ENCODE measurements at regions not wholly inside any gene's neighbourhood (a gene's known extent, or its start where the extent isn't known, plus 50 kb on each side); places are given as distances from the start of the nearest gene placed in this dataset.

DNA sequence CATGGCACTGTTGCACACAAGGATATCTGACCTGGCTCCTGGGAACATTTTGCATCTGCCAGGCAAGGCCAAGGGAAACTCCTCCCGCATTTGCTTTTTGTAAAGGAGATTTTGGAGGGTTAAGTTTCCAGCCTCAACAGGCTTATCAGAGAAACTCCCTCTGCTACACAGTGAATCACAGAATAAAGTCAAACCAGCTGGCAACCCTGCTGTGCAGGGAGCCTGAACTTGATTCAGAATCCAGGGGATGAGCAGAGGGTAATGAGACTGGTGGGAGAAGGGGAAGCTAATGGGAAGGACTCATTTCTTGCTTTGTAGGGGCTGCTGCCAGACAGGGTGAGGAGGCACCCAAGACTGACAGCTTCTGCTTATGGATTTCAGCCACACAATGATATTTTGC is 185.3 kb upstream of the ISX start:
- CTCF ChIA-PET = interaction anchor here (0.9 kb wide), 1 partner anchor 9 kb away, joined by 3 read pairs; no protein-coding TSS in a partner anchor
- TF ChIP-seq, protein P1, sequence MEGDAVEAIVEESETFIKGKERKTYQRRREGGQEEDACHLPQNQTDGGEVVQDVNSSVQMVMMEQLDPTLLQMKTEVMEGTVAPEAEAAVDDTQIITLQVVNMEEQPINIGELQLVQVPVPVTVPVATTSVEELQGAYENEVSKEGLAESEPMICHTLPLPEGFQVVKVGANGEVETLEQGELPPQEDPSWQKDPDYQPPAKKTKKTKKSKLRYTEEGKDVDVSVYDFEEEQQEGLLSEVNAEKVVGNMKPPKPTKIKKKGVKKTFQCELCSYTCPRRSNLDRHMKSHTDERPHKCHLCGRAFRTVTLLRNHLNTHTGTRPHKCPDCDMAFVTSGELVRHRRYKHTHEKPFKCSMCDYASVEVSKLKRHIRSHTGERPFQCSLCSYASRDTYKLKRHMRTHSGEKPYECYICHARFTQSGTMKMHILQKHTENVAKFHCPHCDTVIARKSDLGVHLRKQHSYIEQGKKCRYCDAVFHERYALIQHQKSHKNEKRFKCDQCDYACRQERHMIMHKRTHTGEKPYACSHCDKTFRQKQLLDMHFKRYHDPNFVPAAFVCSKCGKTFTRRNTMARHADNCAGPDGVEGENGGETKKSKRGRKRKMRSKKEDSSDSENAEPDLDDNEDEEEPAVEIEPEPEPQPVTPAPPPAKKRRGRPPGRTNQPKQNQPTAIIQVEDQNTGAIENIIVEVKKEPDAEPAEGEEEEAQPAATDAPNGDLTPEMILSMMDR (IDR thresholded peaks at IDR 0.05; ENCODE audit: insufficient read depth, low read depth, low read length) = no peak
- no peak overlapping the region for H3K4me3 ChIP-seq (ENCODE audit: low read depth, low read length)
- no peaks in the 10 kb centered on the region for H3K27me3 ChIP-seq (ENCODE audit: control insufficient read depth, insufficient read depth, low read length)
- DNase-seq (ENCODE audit: low read depth) = no peak
- POLR2A ChIA-PET = no interaction called here
- H3K36me3 ChIP-seq (ENCODE audit: control insufficient read depth, insufficient read depth, low read length) = no peaks in the 10 kb centered on the region

DNA sequence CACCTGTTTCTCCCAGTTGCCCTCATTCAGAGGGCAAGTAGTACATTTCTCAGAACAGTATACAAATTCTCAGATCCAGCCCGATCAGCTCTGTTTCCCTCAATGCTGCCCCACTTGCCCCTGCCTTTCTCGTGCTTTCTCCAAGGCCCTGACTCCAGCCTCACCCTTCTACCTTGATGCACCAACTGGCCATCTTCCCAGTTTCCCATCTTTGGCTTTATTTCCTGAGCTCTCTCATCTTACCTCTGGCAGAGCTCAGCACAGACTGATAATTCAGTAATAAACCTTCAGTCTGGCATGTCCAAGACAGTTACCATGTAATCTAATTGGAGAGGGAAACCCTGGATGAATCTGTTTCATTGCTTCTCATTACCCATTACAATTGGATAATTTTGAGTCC is 184.5 kb upstream of the ISX start:
- Histone ChIP-seq H3K4me3 (ENCODE audit: low read depth, low read length) (no peak overlapping the region), H3K27me3 (ENCODE audit: control insufficient read depth, insufficient read depth, low read length) (no peaks in the 10 kb centered on the region), H3K36me3 (ENCODE audit: control insufficient read depth, insufficient read depth, low read length) (no peaks in the 10 kb centered on the region)
- ChIA-PET CTCF (no interaction called here), POLR2A (no interaction called here)
- DNase-seq (ENCODE audit: low read depth) = no peak
- TF ChIP-seq, protein P1 (IDR thresholded peaks at IDR 0.05; ENCODE audit: insufficient read depth, low read depth, low read length) = no peak

DNA sequence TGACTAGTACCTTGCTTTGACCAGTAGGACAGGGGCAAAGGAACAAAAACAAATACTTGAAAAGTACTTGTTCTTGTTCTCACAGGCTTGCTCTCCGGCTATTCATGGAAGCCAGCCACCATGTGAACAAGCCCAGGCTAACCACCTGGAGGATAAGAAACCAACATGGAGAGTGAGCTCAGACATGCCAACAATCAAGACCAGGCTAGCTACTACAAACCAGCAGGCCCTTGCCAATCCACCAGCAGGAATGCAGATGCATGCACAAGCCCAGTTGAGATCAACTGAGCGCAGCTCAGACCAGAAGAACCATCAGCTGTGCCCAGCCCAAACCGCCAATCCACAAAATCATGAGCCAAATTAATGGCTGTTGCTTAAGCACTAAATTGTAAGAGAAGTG is 180.1 kb upstream of the ISX start:
- Histone ChIP-seq H3K36me3 (ENCODE audit: control insufficient read depth, insufficient read depth, low read length) (no peaks in the 10 kb centered on the region), H3K27me3 (ENCODE audit: control insufficient read depth, insufficient read depth, low read length) (no peaks in the 10 kb centered on the region), H3K4me3 (ENCODE audit: low read depth, low read length) (no peak overlapping the region)
- DNase-seq (ENCODE audit: low read depth) = no peak
- TF ChIP-seq, protein P1 (IDR thresholded peaks at IDR 0.05; ENCODE audit: insufficient read depth, low read depth, low read length) = no peak
- POLR2A ChIA-PET = no interaction called here
- CTCF ChIA-PET = no interaction called here

DNA sequence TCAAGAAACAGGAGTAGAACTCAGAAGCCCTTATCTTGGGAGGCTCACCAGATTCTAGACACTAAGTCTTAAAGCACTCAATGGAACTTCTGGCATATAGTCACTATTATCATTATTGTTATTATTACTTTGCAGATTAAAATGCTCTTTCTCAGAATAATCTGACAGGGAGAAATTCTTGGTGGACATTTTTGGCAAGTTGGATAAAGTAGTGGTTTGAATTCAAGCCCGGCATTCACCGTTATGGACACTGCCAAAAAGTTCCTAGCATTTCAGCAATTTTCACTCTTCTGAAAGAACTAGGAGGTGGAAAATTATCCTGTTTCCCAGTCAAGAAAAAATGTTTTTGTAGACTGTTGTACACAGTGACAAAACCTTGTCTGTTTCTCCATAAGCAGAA is 179.6 kb upstream of the ISX start:
- DNase-seq (ENCODE audit: low read depth) = no peak
- TF ChIP-seq, protein P1 (IDR thresholded peaks at IDR 0.05; ENCODE audit: insufficient read depth, low read depth, low read length) = no peak
- ChIA-PET CTCF (no interaction called here), POLR2A (no interaction called here)
- H3K27me3 ChIP-seq (ENCODE audit: control insufficient read depth, insufficient read depth, low read length) = no peaks in the 10 kb centered on the region
- no peak overlapping the region for H3K4me3 ChIP-seq (ENCODE audit: low read depth, low read length)
- H3K36me3 ChIP-seq (ENCODE audit: control insufficient read depth, insufficient read depth, low read length) = no peaks in the 10 kb centered on the region

DNA sequence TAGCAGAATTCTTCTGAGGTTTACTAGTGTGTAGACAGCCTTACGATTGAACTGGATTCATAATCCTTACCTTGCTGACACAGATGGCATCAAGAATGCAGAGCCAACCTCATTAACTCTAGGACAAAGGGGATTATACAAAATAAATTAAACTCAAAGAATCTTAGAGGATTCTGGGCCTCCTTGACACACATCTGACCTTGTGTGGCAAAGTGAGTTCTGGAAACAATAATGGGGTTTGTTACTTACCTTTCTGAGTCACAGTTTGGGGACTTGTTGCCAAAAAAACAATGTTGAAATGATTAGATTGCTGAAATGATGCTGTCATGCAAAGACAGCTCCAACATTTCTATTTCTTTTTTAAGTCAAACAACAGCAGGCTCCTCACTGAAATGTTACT is 179.1 kb upstream of the ISX start:
- H3K36me3 ChIP-seq (ENCODE audit: control insufficient read depth, insufficient read depth, low read length) = no peaks in the 10 kb centered on the region
- H3K27me3 ChIP-seq (ENCODE audit: control insufficient read depth, insufficient read depth, low read length) = no peaks in the 10 kb centered on the region
- TF ChIP-seq, protein P1 (IDR thresholded peaks at IDR 0.05; ENCODE audit: insufficient read depth, low read depth, low read length) = no peak
- H3K4me3 ChIP-seq (ENCODE audit: low read depth, low read length) = no peak overlapping the region
- ChIA-PET CTCF (no interaction called here), POLR2A (no interaction called here)
- no peak for DNase-seq (ENCODE audit: low read depth)
